NT2/D1 (cell line): ENCODE measurements at regions not wholly inside any gene's neighbourhood (a gene's known extent, or its start where the extent isn't known, plus 50 kb on each side); places are given as distances from the start of the nearest gene placed in this dataset.

Experiments
- DNase-seq: peaks from one replicate; pipeline ENCODE4 v3.0.0-alpha.2; 2011; ENCODE audit warnings: low read depth, low spot score
- H3K27me3 ChIP-seq: 2 replicates; pipeline ENCODE4 v1.6.0; 2011; ENCODE audit warnings: mild to moderate bottlenecking; ENCODE audit not compliant: insufficient read length, insufficient read depth
- H3K36me3 ChIP-seq: 2 replicates; pipeline ENCODE4 v1.6.1; 2011; ENCODE audit warnings: mild to moderate bottlenecking, low read length, mixed read lengths; ENCODE audit not compliant: insufficient read depth, insufficient read length
- H3K4me1 ChIP-seq: 2 replicates; pipeline ENCODE4 v1.5.1; 2011; ENCODE audit not compliant: insufficient read depth, insufficient read length
- H3K4me3 ChIP-seq: 2 replicates; pipeline ENCODE4 v1.5.1; 2011; ENCODE audit warnings: low read depth; ENCODE audit not compliant: insufficient read length
- H3K9ac ChIP-seq: 2 replicates; pipeline ENCODE4 v1.6.0; 2011; ENCODE audit warnings: low read depth; ENCODE audit not compliant: insufficient read length
- H3K9me3 ChIP-seq: 2 replicates; pipeline ENCODE4 v1.5.1; 2011; ENCODE audit warnings: mild to moderate bottlenecking, low read length; ENCODE audit not compliant: insufficient read depth
- SUZ12 ChIP-seq: IDR thresholded peaks from 2 replicates; pipeline ENCODE4 v1.6.1; 2011; ENCODE audit not compliant: insufficient read length, insufficient read depth; ENCODE audit errors: extremely low read depth
- YY1 ChIP-seq: IDR thresholded peaks from 2 replicates; pipeline ENCODE4 v1.6.1; 2011; ENCODE audit not compliant: insufficient read length, insufficient read depth
- ZNF274 ChIP-seq: IDR thresholded peaks from 2 replicates; pipeline ENCODE4 v1.6.1; 2011; ENCODE audit warnings: mild to moderate bottlenecking, low read depth, low read length

DNA sequence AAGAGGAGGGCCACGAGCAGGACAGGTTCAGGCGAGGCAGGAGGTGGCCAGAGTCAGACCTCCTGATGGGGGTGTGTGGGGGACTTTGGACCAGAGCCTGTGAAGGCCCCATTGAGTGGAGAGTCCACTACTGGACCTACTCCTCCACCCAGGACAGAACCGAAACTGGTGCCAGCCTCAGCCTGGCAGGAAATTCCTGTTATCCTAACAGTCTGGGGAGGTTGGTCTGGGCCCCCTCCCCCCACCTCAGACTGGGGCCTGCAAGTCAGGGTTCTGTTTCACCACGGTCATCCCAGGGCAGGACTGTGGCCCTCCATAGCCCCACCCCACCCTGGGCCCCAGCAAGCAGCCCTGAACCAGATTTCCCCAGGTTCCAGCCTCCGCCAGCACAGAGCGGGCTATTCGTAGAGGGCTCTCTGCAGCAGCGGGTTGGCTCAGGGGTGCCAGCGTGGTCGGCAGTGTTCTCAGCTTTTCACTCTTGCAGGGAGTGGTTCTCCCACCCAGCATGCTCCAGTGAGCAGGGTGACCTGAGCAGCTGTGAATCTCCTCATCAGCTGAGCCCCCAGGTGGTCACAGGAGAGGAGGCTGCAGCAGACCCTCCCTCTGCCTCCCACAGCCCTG is 217.3 kb downstream of the TBC1D2B start:
- Histone ChIP-seq H3K4me3 (no peak overlapping the region), H3K4me1 (peaks cover 37% of the 10 kb centered on the region), H3K36me3 (no peaks in the 10 kb centered on the region), H3K9me3 (no peaks in the 10 kb centered on the region), H3K9ac (no peak overlapping the region), H3K27me3 (no peaks in the 10 kb centered on the region)
- DNase-seq: no peak
- TF ChIP-seq YY1 (no peak), SUZ12 (no peak), ZNF274 (no peak)

DNA sequence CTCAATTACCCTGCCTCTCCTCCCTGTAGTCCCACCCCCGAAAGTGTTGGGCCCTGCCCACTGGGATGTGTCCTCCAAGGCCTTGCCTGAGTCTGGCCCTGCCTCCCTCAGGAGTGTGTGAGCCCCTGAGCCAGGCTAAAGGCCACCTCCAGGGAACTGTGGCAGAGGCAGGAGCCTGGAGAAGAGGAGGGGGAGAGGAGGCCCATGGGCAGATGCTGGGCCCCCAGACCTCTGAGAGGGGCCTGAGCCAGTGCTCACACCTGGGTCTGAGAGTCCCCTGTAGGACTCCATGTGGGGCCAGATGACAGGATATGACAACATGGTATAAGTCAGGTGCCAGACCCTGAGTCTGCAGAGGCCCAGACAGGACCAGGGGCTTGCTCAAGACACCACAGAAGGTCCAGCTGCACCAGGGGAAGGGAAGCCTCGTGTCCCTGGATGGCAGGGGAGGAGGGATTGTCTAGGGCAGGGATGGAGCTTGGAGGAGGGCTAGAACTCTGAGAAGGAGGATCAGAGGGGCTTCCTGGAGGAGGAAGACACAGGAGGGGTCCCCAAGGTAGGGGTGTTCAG is 217.9 kb downstream of the TBC1D2B start:
- no peaks in the 10 kb centered on the region for H3K9me3 ChIP-seq
- TF ChIP-seq YY1 (no peak), SUZ12 (no peak), ZNF274 (no peak)
- H3K4me1 ChIP-seq: peaks cover 32% of the 10 kb centered on the region
- no peak for DNase-seq
- H3K27me3 ChIP-seq: no peaks in the 10 kb centered on the region
- H3K9ac ChIP-seq: no peak overlapping the region
- no peak overlapping the region for H3K4me3 ChIP-seq
- no peaks in the 10 kb centered on the region for H3K36me3 ChIP-seq

DNA sequence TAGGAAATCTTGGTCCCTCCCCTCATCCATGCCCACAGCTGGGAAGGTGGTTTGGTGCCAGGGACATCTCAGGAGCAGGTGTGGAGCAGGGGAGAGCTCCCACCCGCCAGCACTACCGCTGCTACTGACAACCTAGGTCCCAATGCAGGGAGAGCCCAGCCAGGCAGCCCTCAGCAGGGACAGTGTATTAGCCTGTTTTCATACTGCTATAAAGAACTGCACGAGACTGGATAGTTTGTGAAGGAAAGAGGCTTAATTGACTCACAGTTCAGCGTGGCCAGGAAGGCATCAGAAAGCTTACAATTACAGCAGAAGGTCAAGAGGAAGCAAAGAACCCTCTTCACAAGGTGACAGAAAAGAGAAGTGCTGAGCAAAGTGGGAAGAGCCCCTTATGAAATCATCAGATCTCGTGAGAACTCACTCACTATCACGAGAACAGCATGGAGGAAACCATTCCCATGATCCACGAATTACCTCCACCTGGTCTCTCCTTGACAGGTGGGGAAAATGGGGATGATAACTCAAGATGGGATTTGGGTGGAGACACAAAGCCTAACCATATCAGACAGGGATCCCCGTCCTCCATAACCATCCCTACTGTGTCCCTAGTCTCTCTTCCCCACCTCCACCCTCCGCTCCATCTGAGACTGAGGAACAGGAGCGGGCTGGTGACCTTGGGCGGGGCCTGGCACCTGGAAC is 218.6 kb downstream of the TBC1D2B start:
- H3K36me3 ChIP-seq: no peaks in the 10 kb centered on the region
- no peaks in the 10 kb centered on the region for H3K27me3 ChIP-seq
- no peak for DNase-seq
- no peak overlapping the region for H3K4me3 ChIP-seq
- H3K9me3 ChIP-seq: no peaks in the 10 kb centered on the region
- H3K9ac ChIP-seq: no peak overlapping the region
- no peak for TF ChIP-seq SUZ12
- H3K4me1 ChIP-seq: peaks cover 26% of the 10 kb centered on the region

DNA sequence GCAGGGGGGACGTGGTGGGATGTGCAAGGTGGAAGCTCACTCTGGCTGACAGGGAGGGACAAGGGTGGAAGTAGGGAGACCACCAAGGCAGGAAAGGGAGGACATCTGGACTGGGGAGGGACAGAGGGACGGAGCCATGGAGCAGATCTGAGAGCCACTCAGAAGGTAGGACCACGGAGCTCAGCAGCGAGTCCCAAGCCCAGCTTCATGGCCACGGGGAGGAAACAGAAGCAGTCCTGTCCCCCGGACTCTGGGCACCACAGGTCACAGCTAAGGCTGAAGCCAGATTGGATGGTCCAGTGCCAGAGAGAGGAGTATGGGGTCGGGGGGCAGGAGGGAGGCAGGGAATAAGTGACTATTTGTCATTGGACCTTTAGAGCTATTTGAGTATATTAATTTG is 220.1 kb downstream of the TBC1D2B start:
- no peaks in the 10 kb centered on the region for H3K27me3 ChIP-seq

DNA sequence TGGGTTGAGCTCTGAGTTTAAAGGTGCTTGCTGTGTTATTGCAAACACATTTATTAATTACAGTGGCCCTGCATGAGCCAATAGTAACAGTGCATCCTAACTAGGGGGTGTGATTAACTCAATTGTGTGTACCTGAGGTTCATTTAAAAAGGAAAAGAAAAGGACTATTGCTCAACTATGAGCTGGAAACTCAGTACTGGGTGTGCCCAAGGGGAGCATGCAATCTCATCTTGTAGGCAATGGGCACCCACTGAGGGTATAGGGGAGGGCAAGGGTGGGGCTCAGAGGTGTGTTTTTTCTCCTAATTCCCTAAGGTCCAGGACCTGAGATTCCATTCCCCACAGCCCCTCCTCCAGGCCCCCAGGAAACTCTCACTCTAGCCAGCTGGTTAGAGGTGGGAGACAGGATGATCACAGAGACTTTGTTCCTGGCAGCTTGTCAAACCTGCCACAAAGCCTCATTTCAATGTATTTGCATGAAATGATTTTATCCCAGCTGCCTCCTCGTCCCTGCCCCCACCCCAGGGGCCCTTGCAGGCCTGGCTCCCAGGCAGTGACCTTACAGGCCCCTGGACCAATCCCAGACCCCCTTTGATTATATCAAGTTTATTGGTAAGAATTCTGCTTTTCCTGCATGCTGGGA is 220.7 kb downstream of the TBC1D2B start:
- TF ChIP-seq YY1 (no peak), ZNF274 (no peak), SUZ12 (no peak)
- no peak overlapping the region for H3K9ac ChIP-seq
- no peaks in the 10 kb centered on the region for H3K9me3 ChIP-seq
- no peak overlapping the region for H3K4me3 ChIP-seq
- peaks cover 17% of the 10 kb centered on the region for H3K4me1 ChIP-seq
- DNase-seq: no peak
- no peaks in the 10 kb centered on the region for H3K36me3 ChIP-seq
- no peaks in the 10 kb centered on the region for H3K27me3 ChIP-seq

More for the DNA sequence above, 220.1 kb downstream of the TBC1D2B start:
- no peaks in the 10 kb centered on the region for H3K9me3 ChIP-seq
- DNase-seq: no peak
- H3K4me1 ChIP-seq: peaks cover 17% of the 10 kb centered on the region
- TF ChIP-seq SUZ12 (no peak), YY1 (no peak), ZNF274 (no peak)
- no peak overlapping the region for H3K4me3 ChIP-seq
- no peak overlapping the region for H3K9ac ChIP-seq
- H3K36me3 ChIP-seq: no peaks in the 10 kb centered on the region

DNA sequence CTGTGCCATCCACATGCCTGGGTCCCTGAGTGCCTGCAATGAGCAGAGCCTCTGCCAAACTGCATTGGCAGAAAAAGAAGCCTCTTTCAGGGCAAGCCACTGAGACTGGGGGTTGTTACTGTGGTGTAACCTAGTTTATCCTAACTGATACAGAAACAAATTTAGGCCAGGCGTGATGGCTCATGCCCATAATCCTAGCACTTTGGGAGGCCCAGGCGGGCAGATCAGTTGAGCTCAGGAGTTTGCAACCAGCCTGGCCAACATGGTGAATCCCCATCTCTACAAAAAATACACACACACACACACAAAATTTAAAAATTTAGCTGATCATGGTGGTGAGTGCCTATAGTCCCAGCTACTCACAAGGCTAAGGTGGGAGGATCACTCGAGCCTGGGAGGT is 221.6 kb downstream of the TBC1D2B start:
- TF ChIP-seq SUZ12 (no peak), YY1 (no peak), ZNF274 (no peak)
- Histone ChIP-seq H3K4me1 (peaks cover 22% of the 10 kb centered on the region), H3K9me3 (no peaks in the 10 kb centered on the region), H3K27me3 (no peaks in the 10 kb centered on the region), H3K4me3 (no peak overlapping the region), H3K36me3 (no peaks in the 10 kb centered on the region), H3K9ac (no peak overlapping the region)
- DNase-seq: no peak

DNA sequence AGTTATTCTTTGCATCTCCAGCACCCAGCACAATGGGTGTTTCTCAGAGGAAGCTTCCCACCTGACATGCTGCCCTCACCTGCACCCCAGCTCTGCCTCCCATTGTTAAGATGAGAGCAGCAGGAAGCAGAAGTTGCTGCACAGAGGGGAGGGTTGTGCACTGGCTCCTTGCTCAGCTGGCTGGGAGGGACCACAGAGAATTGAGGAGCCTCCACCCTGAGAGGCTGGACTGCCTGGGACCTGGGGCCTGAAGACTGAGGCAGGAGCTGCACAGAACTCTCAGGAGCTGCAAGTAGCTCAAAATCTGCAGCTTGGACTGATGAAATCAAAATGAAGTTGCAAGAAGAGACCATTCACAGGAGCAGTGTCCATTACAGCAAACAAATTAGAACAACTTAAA is 222.3 kb upstream of the LINGO1 start:
- no peak for DNase-seq
- H3K36me3 ChIP-seq: no peaks in the 10 kb centered on the region
- no peak overlapping the region for H3K4me3 ChIP-seq
- peaks cover 5% of the 10 kb centered on the region; the same call in 1 of the 2 replicates for H3K9me3 ChIP-seq
- no peak for TF ChIP-seq ZNF274
- no peak for TF ChIP-seq YY1
- TF ChIP-seq SUZ12: no peak
- no peaks in the 10 kb centered on the region for H3K27me3 ChIP-seq
- H3K9ac ChIP-seq: no peak overlapping the region
- H3K4me1 ChIP-seq: peaks cover 17% of the 10 kb centered on the region
